Stimulated activated naive CD4-positive, alpha-beta T cell treated with Interleukin-2 at 50 U/mL for 16 hours (primary cell): ENCODE measurements at regions not wholly inside any gene's neighbourhood (a gene's known extent, or its start where the extent isn't known, plus 50 kb on each side); places are given as distances from the start of the nearest gene placed in this dataset.

ENCODE experiments used
- DNase-seq: peaks from one replicate; lab custom pipeline; 2025; lab: John Stamatoyannopoulos, UW

DNA sequence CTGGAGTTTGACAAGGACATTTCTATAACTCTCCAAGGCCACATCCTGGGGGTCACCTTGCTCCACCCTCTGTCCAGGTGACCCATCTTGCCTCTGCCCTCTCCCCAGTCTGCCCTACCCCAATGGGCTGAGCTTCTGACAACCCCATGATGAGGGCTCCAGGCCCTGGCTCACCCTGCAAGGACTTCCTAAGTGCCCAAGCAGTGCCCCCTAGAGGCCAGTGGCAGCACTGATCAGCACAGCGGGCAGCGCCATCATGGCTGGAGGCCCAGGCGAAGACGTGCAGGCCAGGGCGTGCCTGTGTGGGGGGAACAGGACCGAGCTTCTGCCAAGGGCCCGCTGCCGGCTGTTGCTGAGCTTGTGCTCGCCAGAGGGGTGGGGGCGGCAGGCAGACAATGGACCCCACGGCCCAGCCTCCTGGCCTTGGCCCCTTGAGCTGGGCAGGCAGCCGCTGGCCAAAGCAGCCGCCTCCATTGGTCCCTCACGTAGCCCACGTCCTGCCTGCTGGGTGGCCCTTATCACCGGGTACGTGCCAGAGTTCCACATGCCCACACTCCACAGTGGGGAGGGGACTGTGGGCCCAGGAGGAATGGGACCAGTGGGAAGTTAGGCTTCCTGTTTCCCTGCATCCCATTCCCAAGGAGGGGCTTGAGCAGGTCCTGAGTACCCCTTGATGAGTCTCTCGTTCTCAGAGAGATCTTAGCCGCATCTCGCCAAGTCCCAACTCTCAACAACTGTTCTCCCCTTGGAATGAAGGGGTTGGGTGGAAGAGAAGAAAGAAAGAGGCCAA, 64.3 kb downstream of the MRPL14 start:
- no peak for DNase-seq

DNA sequence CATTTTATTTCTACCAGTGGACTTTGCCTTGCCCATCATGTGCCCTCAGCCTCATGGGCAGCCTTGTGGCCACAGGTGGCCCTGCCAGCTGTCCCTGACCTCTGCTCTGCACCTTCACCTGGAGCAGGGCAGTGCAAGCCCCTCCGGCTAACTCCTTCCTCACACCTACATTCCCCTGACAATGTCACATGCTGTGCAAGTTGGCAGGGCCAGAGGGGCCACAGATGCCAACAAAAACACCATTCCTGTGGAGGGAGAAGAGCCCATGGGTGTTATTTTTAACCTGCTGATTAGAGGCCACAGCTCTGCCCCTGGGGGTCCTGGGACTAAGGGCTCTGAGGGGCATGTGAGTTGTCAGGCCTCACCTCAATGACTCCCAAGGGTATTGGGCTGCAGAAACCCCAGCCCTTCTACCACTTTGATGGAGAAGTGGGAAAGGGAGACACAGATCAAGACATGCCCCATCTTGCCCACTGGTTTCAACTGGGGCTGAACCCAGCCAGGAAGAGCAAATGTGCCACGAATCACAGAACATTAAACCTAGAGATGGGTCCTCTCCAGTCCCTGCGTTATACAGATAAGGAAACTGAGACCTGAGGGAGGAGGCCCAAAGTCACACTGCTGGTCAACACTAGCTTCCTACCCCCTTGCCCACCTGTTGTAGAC, 65.0 kb downstream of the MRPL14 start:
- no peak for DNase-seq

GRCh38 chr6:44061375-44062104, 65.7 kb downstream of the MRPL14 start:
- DNase-seq: no peak

DNA sequence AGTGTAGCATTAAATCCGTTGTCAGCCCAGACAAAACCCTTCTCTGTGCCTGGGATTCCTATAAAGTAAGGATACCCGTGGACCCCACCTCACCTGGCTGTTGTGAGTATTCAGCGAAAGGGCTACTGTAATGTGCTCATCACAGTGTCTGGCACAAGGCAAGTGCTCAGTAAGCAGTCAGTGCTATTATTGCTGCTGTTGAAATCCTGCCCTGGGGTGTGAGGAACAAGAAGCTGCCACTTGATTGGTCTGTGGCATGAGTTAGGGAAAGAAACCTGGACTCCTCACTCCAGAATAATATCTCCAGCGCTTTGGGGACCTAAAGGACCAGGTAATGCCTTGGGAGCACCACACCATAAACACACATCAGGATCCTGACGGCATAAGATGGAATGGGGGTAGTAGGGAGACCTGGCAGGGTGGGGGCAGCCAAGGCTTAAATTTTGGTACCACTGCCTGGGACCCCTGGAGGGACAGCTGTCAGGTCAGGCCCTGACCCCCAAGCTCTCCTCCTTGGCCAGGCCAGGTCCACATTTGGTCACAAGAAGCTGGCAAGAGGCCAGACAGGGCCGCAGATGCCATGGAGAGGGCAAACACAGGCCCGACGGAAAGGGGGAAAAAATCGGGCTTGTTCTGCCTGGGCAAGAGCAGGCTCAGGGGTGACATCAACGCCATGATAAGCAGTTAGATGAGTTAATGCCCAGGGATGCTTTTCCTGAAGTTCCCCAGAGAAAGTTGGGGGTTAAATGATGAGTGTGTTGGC, 66.5 kb downstream of the MRPL14 start:
- DNase-seq: no peak

DNA sequence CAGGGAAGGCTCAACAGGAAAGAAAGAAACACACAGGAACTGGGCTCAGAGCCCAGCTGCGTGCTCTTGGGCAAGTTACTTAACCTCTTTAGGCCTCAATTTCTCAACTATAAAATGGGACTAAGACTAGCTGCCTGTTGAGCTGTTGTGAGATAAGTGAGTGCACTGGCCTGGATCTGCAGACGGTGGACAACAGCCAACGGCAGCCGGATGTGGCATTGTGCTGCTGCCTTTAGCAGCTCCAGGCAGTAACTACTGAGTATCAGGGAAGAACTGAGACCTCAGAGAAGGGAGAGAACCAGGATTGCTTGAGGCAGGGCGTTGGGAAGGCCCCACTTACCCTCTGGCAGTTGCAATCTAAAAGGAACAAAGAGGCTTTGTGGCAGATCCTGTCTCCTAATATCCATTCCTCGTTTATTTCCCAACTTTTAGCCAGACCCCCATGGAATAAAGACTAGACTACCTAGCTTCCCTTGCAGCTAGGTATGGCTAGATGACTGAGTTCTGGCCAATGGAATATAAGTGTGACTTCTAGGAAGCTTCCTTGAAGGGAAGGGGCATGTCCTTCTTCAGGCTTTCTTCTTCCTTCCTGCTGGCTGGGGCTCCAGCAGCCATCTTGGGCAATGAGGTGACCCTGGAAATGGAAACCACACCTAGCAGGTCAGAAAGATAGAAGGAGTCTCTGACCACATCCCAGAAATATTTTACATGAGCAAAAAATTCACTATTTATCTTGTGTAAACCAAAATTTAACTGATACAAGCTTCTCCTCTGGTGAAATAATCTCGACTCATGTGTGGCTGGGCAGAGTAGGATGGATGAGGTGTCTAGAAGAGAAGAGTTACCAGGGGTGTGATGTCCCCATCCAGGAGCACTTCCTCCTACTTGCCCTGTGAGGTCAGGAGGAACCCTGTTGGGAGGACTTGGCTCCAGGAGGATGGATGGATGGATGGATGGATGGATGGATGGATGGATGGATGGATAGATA, 67.6 kb downstream of the MRPL14 start:
- DNase-seq: no peak

DNA sequence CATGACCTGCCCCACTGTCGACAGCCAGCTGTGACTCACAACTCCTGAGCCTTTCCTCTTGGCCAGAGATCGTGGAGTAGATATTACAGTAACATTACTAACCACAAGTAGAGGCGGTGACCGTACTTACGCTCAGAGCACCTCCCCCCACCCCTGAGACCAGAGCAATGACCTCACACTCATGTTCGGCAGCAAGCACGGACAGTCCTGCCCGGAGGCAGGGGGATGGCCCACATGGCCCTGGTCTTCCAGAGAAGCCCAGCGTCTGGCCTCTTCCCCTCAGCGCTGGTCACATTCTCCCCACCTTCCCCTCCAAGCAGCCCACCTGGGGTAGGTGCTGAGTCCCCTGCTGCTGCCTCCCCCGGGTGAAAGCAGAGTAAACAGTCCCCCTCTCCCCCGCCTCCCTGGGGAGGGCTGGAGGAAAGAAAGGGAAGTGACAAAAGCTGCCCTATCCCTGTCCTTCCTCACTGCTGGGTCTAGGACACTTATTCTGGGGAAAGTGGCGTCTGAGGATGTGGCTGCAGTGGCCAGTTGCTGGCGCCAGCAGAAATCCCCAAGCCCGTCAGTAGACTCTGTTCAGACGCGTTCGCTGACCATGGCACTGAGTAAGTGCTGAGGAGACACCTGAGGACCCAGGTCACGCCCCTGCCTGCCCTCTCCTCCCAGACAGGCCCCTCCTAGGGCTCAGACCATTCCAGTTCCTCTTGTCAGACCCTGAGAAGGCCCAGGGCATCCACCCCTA, 68.5 kb downstream of the MRPL14 start:
- no peak for DNase-seq

DNA sequence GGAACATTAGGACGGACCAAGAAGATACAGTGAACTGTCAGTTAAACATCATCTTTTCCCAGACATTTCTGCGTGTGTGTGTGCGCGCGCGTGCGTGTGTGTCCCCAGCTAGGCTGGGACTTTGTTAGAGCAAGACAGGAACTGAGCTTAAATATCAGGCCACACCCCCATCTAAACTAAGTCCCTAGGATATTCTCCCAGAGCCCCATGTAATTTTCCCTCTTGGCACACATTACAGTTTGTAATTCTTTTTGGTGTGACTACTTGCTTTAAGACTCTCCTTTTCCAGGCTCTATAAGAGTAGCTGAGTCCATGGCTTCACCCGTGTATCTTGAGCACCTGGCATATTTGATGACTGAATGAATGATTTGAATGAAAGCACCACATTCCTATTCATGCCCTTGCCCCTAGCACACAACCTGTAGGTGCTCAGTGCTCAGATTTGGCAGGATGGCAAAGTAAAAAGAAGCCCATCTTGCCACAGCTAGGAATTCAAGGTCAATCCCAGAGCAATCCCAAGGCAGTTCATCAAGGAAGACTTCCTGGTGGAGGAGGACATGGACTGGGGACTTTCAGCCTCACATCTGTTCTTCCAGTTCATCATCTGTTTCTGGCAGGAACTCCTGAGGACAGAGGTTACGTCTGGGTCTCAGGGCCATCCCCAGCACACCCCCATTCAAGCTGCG, 69.2 kb downstream of the MRPL14 start:
- DNase-seq: no peak

- no peak for DNase-seq
These were observed 69.9 kb downstream of the MRPL14 start for GRCh38 chr6:44057238-44057930.

- DNase-seq: no peak
These were observed 70.6 kb downstream of the MRPL14 start for GRCh38 chr6:44056392-44057237.

GRCh38 chr6:44054721-44055559, 72.3 kb downstream of the MRPL14 start:
- no peak for DNase-seq

- DNase-seq: no peak
These were observed 73.3 kb downstream of the MRPL14 start for GRCh38 chr6:44053760-44054556.

- DNase-seq: no peak
These were observed 74.0 kb downstream of the MRPL14 start for GRCh38 chr6:44053106-44053756.

DNA sequence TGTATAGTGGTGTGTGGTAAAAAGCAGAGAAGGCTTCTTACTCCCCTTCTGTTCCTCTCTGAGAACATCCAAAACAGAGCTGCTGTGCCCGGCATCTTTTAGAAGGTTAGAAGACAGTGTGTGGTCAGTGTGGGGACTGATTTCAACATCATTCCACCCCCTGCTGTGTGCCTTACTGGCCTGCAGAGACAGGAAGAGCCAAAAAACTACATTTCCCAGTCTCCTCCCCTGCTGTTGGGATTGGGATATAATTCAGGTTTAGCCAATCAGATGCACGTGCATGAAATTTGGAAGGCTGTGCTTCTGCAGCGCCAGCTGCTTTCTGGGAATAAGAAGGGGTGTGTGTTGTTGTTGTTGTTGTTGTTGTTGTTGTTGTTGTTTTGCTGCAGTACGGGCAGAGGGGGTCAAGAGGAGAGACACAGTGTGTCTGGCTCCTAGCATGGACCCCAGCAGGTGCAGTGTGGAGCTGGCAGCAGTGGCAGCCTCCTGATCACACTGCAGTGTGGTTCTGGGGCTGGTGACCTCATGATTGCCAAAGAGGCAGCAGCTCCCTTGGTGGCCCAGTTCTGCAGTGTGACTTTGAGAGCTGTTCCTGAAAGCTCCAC, 74.7 kb downstream of the MRPL14 start:
- no peak for DNase-seq

- no peak for DNase-seq
These were observed 75.7 kb downstream of the MRPL14 start for GRCh38 chr6:44051515-44051914.

- DNase-seq: no peak
These were observed 76.3 kb downstream of the MRPL14 start for GRCh38 chr6:44050872-44051505.
